22Rv1 (cell line): ENCODE measurements at regions not wholly inside any gene's neighbourhood (a gene's known extent, or its start where the extent isn't known, plus 50 kb on each side); places are given as distances from the start of the nearest gene placed in this dataset.

Source experiments
- H3K27ac ChIP-seq: fragments of 450-650 bp; 2 replicates; pipeline ENCODE4 v1.5.1; 2017
- ZFX ChIP-seq: fragments of 450-650 bp; IDR thresholded peaks from 2 replicates; pipeline ENCODE4 v1.6.1; 2017; ENCODE audit warnings: antibody characterized with exemption, borderline replicate concordance
- TF ChIP-seq, protein P1 (sequence below): fragments of 450-650 bp; IDR thresholded peaks from 2 replicates; pipeline ENCODE4 v1.5.1; 2017; ENCODE audit warnings: mild to moderate bottlenecking

DNA sequence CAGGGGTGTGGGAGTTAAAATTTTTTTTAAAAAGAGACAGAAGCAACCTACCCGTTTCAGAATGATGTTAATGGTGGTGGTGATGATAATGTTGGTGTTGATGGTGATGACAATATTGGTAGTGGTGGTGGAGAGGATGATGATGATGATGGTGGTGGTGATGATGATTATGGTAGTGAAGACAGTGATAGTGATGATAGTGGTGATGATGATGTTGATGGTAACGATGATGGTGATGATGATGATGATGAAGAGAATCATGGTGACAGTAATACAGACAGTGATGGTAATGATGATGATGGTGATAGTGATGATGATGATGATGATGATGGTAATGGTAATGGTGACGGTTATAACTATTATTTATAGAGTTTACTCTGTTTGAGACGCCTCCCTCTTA is 117.6 kb downstream of the ICE1 start:
- no peak overlapping the region for H3K27ac ChIP-seq
- TF ChIP-seq, protein P1, sequence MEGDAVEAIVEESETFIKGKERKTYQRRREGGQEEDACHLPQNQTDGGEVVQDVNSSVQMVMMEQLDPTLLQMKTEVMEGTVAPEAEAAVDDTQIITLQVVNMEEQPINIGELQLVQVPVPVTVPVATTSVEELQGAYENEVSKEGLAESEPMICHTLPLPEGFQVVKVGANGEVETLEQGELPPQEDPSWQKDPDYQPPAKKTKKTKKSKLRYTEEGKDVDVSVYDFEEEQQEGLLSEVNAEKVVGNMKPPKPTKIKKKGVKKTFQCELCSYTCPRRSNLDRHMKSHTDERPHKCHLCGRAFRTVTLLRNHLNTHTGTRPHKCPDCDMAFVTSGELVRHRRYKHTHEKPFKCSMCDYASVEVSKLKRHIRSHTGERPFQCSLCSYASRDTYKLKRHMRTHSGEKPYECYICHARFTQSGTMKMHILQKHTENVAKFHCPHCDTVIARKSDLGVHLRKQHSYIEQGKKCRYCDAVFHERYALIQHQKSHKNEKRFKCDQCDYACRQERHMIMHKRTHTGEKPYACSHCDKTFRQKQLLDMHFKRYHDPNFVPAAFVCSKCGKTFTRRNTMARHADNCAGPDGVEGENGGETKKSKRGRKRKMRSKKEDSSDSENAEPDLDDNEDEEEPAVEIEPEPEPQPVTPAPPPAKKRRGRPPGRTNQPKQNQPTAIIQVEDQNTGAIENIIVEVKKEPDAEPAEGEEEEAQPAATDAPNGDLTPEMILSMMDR: no peak
- TF ChIP-seq ZFX: no peak
